ENCODE measurements at regions not wholly inside any gene's neighbourhood (a gene's known extent, or its start where the extent isn't known, plus 50 kb on each side); places are given as distances from the start of the nearest gene placed in this dataset.
"Not testable (repeated sequence)": the region's sequence is repeated elsewhere in the genome, so short reads cannot be mapped to it uniquely, and the experiment has no call there.

- no peaks in the 10 kb centered on the region for H3K36me3 ChIP-seq (ENCODE audit: control insufficient read depth in 2 of 2, extremely low read depth in 1 of 2, insufficient read depth in 2 of 2, low read length in 2 of 2)
- no peaks in the 10 kb centered on the region for H3K4me1 ChIP-seq (ENCODE audit: control insufficient read depth, extremely low read depth, insufficient read depth, low read length)
- H3K4me2 ChIP-seq (ENCODE audit: insufficient read depth, low read length), result no peak overlapping the region
- BruUV-seq (replicated peaks), result no TSS peak
- H3K9ac ChIP-seq (replicated peaks; ENCODE audit: extremely low read depth, insufficient read depth, low read length), result no peak overlapping the region
- no peak for FAIRE-seq
- ChIA-PET CTCF (no interaction called here), POLR2A (no interaction called here)
- H3K79me2 ChIP-seq (ENCODE audit: control insufficient read depth, insufficient read depth, low read length), result no peaks in the 10 kb centered on the region
- no peaks in the 10 kb centered on the region for H4K20me1 ChIP-seq (replicated peaks; ENCODE audit: control insufficient read depth, extremely low read depth, insufficient read depth, low read length)
- no peak overlapping the region for H3K4me3 ChIP-seq (replicated peaks in 1 of 3; ENCODE audit: insufficient read depth in 1 of 3, low read depth in 1 of 3, low read length in 3 of 3)
- no peaks in the 10 kb centered on the region for H3K9me3 ChIP-seq (replicated peaks; ENCODE audit: control insufficient read depth, insufficient read depth, low read length)
- H3K27ac ChIP-seq (ENCODE audit: insufficient read depth, low read depth, low read length), result no peak overlapping the region
- DNase-seq (ENCODE audit: low read depth, low spot score), result no peak
- H3K9me1 ChIP-seq (replicated peaks; ENCODE audit: control insufficient read depth, extremely low read depth, insufficient read depth, low read length), result no peaks in the 10 kb centered on the region
- no peaks in the 10 kb centered on the region for H3K27me3 ChIP-seq (ENCODE audit: control insufficient read depth in 2 of 2, insufficient read depth in 2 of 2, low read length in 2 of 2)
- dilution Hi-C loops (cut with MboI; ENCODE audit: extremely low pct_ligation_motif_present, low sequenced_read_pairs), result no loop called here
- no peak overlapping the region for H2AFZ ChIP-seq (ENCODE audit: low read depth, low read length)
- TF ChIP-seq POLR2AphosphoS5 (IDR thresholded peaks at IDR 0.05; ENCODE audit: insufficient read depth, low read depth, low read length) (no peak), MAX (IDR thresholded peaks at IDR 0.05; ENCODE audit: insufficient read depth, insufficient read length) (no peak), GATA2 (IDR thresholded peaks at IDR 0.05; ENCODE audit: insufficient read depth, insufficient read length, low read depth, low read length) (no peak), MYC (IDR thresholded peaks at IDR 0.05; ENCODE audit: low read depth, low read length) (no peak), FOS (IDR thresholded peaks at IDR 0.05; ENCODE audit: borderline replicate concordance, insufficient read depth, low read length) (no peak), POLR2A (IDR thresholded peaks at IDR 0.05; ENCODE audit: low read depth, low read length) (no peak)
- TF ChIP-seq, protein P1, sequence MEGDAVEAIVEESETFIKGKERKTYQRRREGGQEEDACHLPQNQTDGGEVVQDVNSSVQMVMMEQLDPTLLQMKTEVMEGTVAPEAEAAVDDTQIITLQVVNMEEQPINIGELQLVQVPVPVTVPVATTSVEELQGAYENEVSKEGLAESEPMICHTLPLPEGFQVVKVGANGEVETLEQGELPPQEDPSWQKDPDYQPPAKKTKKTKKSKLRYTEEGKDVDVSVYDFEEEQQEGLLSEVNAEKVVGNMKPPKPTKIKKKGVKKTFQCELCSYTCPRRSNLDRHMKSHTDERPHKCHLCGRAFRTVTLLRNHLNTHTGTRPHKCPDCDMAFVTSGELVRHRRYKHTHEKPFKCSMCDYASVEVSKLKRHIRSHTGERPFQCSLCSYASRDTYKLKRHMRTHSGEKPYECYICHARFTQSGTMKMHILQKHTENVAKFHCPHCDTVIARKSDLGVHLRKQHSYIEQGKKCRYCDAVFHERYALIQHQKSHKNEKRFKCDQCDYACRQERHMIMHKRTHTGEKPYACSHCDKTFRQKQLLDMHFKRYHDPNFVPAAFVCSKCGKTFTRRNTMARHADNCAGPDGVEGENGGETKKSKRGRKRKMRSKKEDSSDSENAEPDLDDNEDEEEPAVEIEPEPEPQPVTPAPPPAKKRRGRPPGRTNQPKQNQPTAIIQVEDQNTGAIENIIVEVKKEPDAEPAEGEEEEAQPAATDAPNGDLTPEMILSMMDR (IDR thresholded peaks at IDR 0.05; ENCODE audit: extremely low read depth in 1 of 2, insufficient read depth in 1 of 2, low read depth in 1 of 2, low read length in 2 of 2), result no peak
- intact Hi-C loops (cut with micrococcal nuclease), result no loop called here
Observed at GRCh38 chr9:79492092-79493009, 79.4 kb upstream of the TLE4 start.

DNA sequence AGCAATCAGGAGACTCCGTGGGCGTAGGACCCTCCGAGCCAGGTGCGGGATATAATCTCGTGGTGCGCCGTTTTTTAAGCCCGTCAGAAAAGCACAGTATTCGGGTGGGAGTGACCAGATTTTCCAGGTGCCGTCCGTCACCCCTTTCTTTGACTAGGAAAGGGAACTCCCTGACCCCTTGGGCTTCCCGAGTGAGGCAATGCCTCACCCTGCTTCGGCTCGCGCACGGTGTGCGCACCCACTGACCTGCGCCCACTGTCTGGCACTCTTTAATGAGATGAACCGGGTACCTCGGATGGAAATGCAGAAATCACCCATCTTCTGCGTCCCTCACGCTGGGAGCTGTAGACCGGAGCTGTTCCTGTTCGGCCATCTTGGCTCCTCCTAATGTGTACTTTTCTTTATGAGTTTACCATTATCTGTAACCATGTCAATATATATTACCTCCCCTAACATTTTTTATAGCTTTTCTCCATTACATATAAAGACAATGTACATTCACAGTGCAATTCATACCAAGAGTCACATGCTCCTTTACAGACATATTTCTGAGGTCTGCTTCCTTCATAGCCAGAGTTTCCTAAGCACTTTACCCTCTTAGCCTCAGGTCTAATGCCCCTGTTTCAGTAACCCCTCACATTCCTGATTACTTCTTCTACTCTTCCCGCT is 71.4 kb upstream of the TLE4 start:
- DNase-seq (ENCODE audit: low read depth, low spot score); H3K4me3 ChIP-seq (replicated peaks in 1 of 3; ENCODE audit: insufficient read depth in 1 of 3, low read depth in 1 of 3, low read length in 3 of 3); H2AFZ ChIP-seq (ENCODE audit: low read depth, low read length); H3K4me2 ChIP-seq (ENCODE audit: insufficient read depth, low read length); BruUV-seq (replicated peaks); intact Hi-C loops (cut with micrococcal nuclease); H3K27me3 ChIP-seq (ENCODE audit: control insufficient read depth in 2 of 2, insufficient read depth in 2 of 2, low read length in 2 of 2); H3K9me1 ChIP-seq (replicated peaks; ENCODE audit: control insufficient read depth, extremely low read depth, insufficient read depth, low read length); H3K9me3 ChIP-seq (replicated peaks; ENCODE audit: control insufficient read depth, insufficient read depth, low read length); H4K20me1 ChIP-seq (replicated peaks; ENCODE audit: control insufficient read depth, extremely low read depth, insufficient read depth, low read length); CTCF ChIA-PET; H3K9ac ChIP-seq (replicated peaks; ENCODE audit: extremely low read depth, insufficient read depth, low read length); POLR2A ChIA-PET; H3K36me3 ChIP-seq (ENCODE audit: control insufficient read depth in 2 of 2, extremely low read depth in 1 of 2, insufficient read depth in 2 of 2, low read length in 2 of 2); FAIRE-seq; H3K79me2 ChIP-seq (ENCODE audit: control insufficient read depth, insufficient read depth, low read length); dilution Hi-C loops (cut with MboI; ENCODE audit: extremely low pct_ligation_motif_present, low sequenced_read_pairs); H3K27ac ChIP-seq (ENCODE audit: insufficient read depth, low read depth, low read length); H3K4me1 ChIP-seq (ENCODE audit: control insufficient read depth, extremely low read depth, insufficient read depth, low read length): not testable (repeated sequence)
